ENCODE measurements at regions not wholly inside any gene's neighbourhood (a gene's known extent, or its start where the extent isn't known, plus 50 kb on each side); places are given as distances from the start of the nearest gene placed in this dataset.

GRCh38 chr9:85295244-85295643 lies 446.5 kb downstream of the AGTPBP1 start (continued):
- peak; percentile 89 for TF ChIP-seq ZNF394 (tag by site-specific recombination; IDR thresholded peaks at IDR 0.05; ENCODE audit: borderline replicate concordance)
- peak; percentile 39 for TF ChIP-seq ZNF510 (tag by site-specific recombination; IDR thresholded peaks at IDR 0.05; ENCODE audit: insufficient replicate concordance)
- TF ChIP-seq ZNF664 (tag by site-specific recombination; IDR thresholded peaks at IDR 0.05) = 0 out of 2 replicates have a peak, but pooled peaks have one; percentile 16

GRCh38 chr9:85292261-85292660 lies 449.5 kb downstream of the AGTPBP1 start:
- TF ChIP-seq HOXD13 (CRISPR knock-in tag; IDR thresholded peaks at IDR 0.05; ENCODE audit: borderline replicate concordance) (no peak), REST (tag by site-specific recombination; IDR thresholded peaks at IDR 0.05) (no peak), RBAK (tag by site-specific recombination; IDR thresholded peaks at IDR 0.05) (no peak), ZNF837 (tag by site-specific recombination; IDR thresholded peaks at IDR 0.05) (no peak), ZNF354C (tag by site-specific recombination; IDR thresholded peaks at IDR 0.05; ENCODE audit: borderline replicate concordance, low read depth) (no peak)
- H3K27ac ChIP-seq (ENCODE audit: extremely low read depth, low read depth, low read length) = no peak overlapping the region
- ChIA-PET CTCF (interaction anchor here (0.6 kb wide), 1 partner anchor 835 kb away, joined by 3 read pairs; no protein-coding TSS in a partner anchor), POLR2A (no interaction called here)
- no peaks in the 10 kb centered on the region for H3K4me1 ChIP-seq (ENCODE audit: control insufficient read depth, insufficient read depth, low read length)
- no peaks in the 10 kb centered on the region for H3K9me3 ChIP-seq (ENCODE audit: control insufficient read depth, insufficient read depth, low read depth, low read length)
- H3K36me3 ChIP-seq (ENCODE audit: control insufficient read depth in 2 of 2, insufficient read depth in 1 of 2, low read length in 2 of 2) = no peaks in the 10 kb centered on the region
- H3K4me3 ChIP-seq (ENCODE audit: low read depth, low read length) = no peak overlapping the region

- no peaks in the 10 kb centered on the region for H3K9me3 ChIP-seq (ENCODE audit: control insufficient read depth, insufficient read depth, low read depth, low read length)
- no peak overlapping the region for H3K27ac ChIP-seq (ENCODE audit: extremely low read depth, low read depth, low read length)
- no peaks in the 10 kb centered on the region for H3K36me3 ChIP-seq (ENCODE audit: control insufficient read depth in 2 of 2, insufficient read depth in 1 of 2, low read length in 2 of 2)
- CTCF ChIA-PET = interaction anchor here (0.6 kb wide), 3 partner anchors 23 to 593 kb away, joined by 3 read pairs; no protein-coding TSS in a partner anchor
- no peaks in the 10 kb centered on the region for H3K4me1 ChIP-seq (ENCODE audit: control insufficient read depth, insufficient read depth, low read length)
- POLR2A ChIA-PET = no interaction called here
- TF ChIP-seq ZNF76 (tag by site-specific recombination; IDR thresholded peaks at IDR 0.05; ENCODE audit: borderline replicate concordance, low read depth) = no peak
- TF ChIP-seq ZNF791 (tag by site-specific recombination; IDR thresholded peaks at IDR 0.05) = no peak
- TF ChIP-seq ZNF626 (tag by site-specific recombination; IDR thresholded peaks at IDR 0.05) = no peak
- no peak for TF ChIP-seq ZNF350 (tag by site-specific recombination; IDR thresholded peaks at IDR 0.05)
- TF ChIP-seq ZNF621 (tag by site-specific recombination; IDR thresholded peaks at IDR 0.05) = no peak
- no peak for TF ChIP-seq ZNF544 (tag by site-specific recombination; IDR thresholded peaks at IDR 0.05)
- no peak for TF ChIP-seq REST (tag by site-specific recombination; IDR thresholded peaks at IDR 0.05)
- TF ChIP-seq ZNF311 (tag by site-specific recombination; IDR thresholded peaks at IDR 0.05; ENCODE audit: borderline replicate concordance) = no peak
- TF ChIP-seq ZNF677 (tag by site-specific recombination; IDR thresholded peaks at IDR 0.05) = no peak
- TF ChIP-seq ZNF48 (tag by site-specific recombination; IDR thresholded peaks at IDR 0.05) = no peak
- no peak for TF ChIP-seq ZNF423 (tag by site-specific recombination; IDR thresholded peaks at IDR 0.05)
- TF ChIP-seq ZIC2 (tag by site-specific recombination; IDR thresholded peaks at IDR 0.05) = no peak
- TF ChIP-seq BCL11A (tag by site-specific recombination; IDR thresholded peaks at IDR 0.05; ENCODE audit: low read depth) = no peak
- no peak for TF ChIP-seq ZNF324 (tag by site-specific recombination; IDR thresholded peaks at IDR 0.05)
- TF ChIP-seq SP2 (tag by site-specific recombination; IDR thresholded peaks at IDR 0.05) = no peak
- TF ChIP-seq ZNF335 (tag by site-specific recombination; conservative IDR thresholded peaks at IDR 0.05) = no peak
- H3K4me3 ChIP-seq (ENCODE audit: low read depth, low read length) = no peak overlapping the region
These were observed 450.5 kb downstream of the AGTPBP1 start for GRCh38 chr9:85291266-85291665.
